ENCODE measurements at regions not wholly inside any gene's neighbourhood (a gene's known extent, or its start where the extent isn't known, plus 50 kb on each side); places are given as distances from the start of the nearest gene placed in this dataset.

GRCh38 chr2:78147466-78147865, 625.3 kb upstream of the LRRTM4 start:
- H2AFZ ChIP-seq (ENCODE audit: insufficient read depth, low read depth, low read length, poor library complexity, severe bottlenecking) = no peak overlapping the region
- H3K79me2 ChIP-seq (ENCODE audit: insufficient read depth, low read length) = no peaks in the 10 kb centered on the region
- Mint-ChIP-seq H3K4me3 (no peak overlapping the region), H3K36me3 (no peaks in the 10 kb centered on the region), H3K9me3 (peaks cover 0 to 7% (median 1%) of the 10 kb centered on the region in 7 donors), H3K27me3 (ENCODE audit: low read depth in 3 of 3) (peaks cover 0 to 2% (median 0%) of the 10 kb centered on the region in 3 donors), H3K27ac (no peak overlapping the region), H3K4me1 (no peaks in the 10 kb centered on the region)
- no peaks in the 10 kb centered on the region for H3K36me3 ChIP-seq (replicated peaks in 1 of 2; ENCODE audit: control insufficient read depth in 1 of 2, insufficient read depth in 2 of 2, low read length in 2 of 2)
- H4K20me1 ChIP-seq (ENCODE audit: insufficient read depth, low read length) = no peaks in the 10 kb centered on the region
- no peaks in the 10 kb centered on the region for H3K4me1 ChIP-seq (ENCODE audit: control insufficient read depth in 1 of 2, insufficient read depth in 2 of 2, low read length in 2 of 2)
- H3K9me3 ChIP-seq (replicated peaks in 1 of 2; ENCODE audit: control insufficient read depth in 1 of 2, insufficient read depth in 1 of 2, low read length in 2 of 2) = peaks cover 9 to 19% of the 10 kb centered on the region in 2 donors
- TF ChIP-seq, protein P1, sequence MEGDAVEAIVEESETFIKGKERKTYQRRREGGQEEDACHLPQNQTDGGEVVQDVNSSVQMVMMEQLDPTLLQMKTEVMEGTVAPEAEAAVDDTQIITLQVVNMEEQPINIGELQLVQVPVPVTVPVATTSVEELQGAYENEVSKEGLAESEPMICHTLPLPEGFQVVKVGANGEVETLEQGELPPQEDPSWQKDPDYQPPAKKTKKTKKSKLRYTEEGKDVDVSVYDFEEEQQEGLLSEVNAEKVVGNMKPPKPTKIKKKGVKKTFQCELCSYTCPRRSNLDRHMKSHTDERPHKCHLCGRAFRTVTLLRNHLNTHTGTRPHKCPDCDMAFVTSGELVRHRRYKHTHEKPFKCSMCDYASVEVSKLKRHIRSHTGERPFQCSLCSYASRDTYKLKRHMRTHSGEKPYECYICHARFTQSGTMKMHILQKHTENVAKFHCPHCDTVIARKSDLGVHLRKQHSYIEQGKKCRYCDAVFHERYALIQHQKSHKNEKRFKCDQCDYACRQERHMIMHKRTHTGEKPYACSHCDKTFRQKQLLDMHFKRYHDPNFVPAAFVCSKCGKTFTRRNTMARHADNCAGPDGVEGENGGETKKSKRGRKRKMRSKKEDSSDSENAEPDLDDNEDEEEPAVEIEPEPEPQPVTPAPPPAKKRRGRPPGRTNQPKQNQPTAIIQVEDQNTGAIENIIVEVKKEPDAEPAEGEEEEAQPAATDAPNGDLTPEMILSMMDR (IDR thresholded peaks at IDR 0.05) = no peak
- WGBS (ENCODE audit: insufficient coverage) = 83% methylated on average over 1 of the region's 2 CpGs
- no peak overlapping the region for H3K9ac ChIP-seq (ENCODE audit: insufficient read depth, low read length, poor library complexity, severe bottlenecking)
- H3K27ac ChIP-seq (ENCODE audit: low read depth in 1 of 2, low read length in 2 of 2) = no peak overlapping the region
- no peaks in the 10 kb centered on the region for H3K27me3 ChIP-seq (ENCODE audit: control insufficient read depth in 2 of 2, insufficient read depth in 2 of 2, low read length in 2 of 2)
- no peak overlapping the region for H3K4me2 ChIP-seq (replicated peaks; ENCODE audit: extremely low read depth, low read length, poor library complexity, severe bottlenecking)
- no peak for DNase-seq
- intact Hi-C loops (cut with micrococcal nuclease) = no loop called here
- no peak overlapping the region for H3K4me3 ChIP-seq (replicated peaks in 1 of 3; ENCODE audit: low read depth in 2 of 3, low read length in 3 of 3)

GRCh38 chr2:78154586-78154985, 632.4 kb upstream of the LRRTM4 start:
- H3K9ac ChIP-seq (ENCODE audit: insufficient read depth, low read length, poor library complexity, severe bottlenecking) = no peak overlapping the region
- H3K4me1 ChIP-seq (ENCODE audit: control insufficient read depth in 1 of 2, insufficient read depth in 2 of 2, low read length in 2 of 2) = no peaks in the 10 kb centered on the region
- no peaks in the 10 kb centered on the region for H3K36me3 Mint-ChIP-seq
- no peaks in the 10 kb centered on the region for H3K4me1 Mint-ChIP-seq
- WGBS (ENCODE audit: insufficient coverage) = no CpG with 5 or more reads among the region's 2 CpGs
- H3K27me3 ChIP-seq (ENCODE audit: control insufficient read depth in 2 of 2, insufficient read depth in 2 of 2, low read length in 2 of 2) = no peaks in the 10 kb centered on the region
- no peak overlapping the region for H3K27ac ChIP-seq (ENCODE audit: low read depth in 1 of 2, low read length in 2 of 2)
- no peak for DNase-seq
- no peak overlapping the region for H3K4me2 ChIP-seq (replicated peaks; ENCODE audit: extremely low read depth, low read length, poor library complexity, severe bottlenecking)
- no peaks in the 10 kb centered on the region for H3K79me2 ChIP-seq (ENCODE audit: insufficient read depth, low read length)
- TF ChIP-seq, protein P1 (IDR thresholded peaks at IDR 0.05) = no peak
- H3K9me3 ChIP-seq (replicated peaks in 1 of 2; ENCODE audit: control insufficient read depth in 1 of 2, insufficient read depth in 1 of 2, low read length in 2 of 2) = no peaks in the 10 kb centered on the region
- H4K20me1 ChIP-seq (ENCODE audit: insufficient read depth, low read length) = no peaks in the 10 kb centered on the region
- intact Hi-C loops (cut with micrococcal nuclease) = no loop called here
- H3K4me3 Mint-ChIP-seq = no peak overlapping the region
- H3K27ac Mint-ChIP-seq = no peak overlapping the region
- H3K27me3 Mint-ChIP-seq (ENCODE audit: low read depth in 3 of 3) = no peaks in the 10 kb centered on the region
- H3K4me3 ChIP-seq (replicated peaks in 1 of 3; ENCODE audit: low read depth in 2 of 3, low read length in 3 of 3) = no peak overlapping the region
- no peak overlapping the region for H2AFZ ChIP-seq (ENCODE audit: insufficient read depth, low read depth, low read length, poor library complexity, severe bottlenecking)
- peaks cover 0 to 7% (median 0%) of the 10 kb centered on the region in 7 donors for H3K9me3 Mint-ChIP-seq
- H3K36me3 ChIP-seq (replicated peaks in 1 of 2; ENCODE audit: control insufficient read depth in 1 of 2, insufficient read depth in 2 of 2, low read length in 2 of 2) = no peaks in the 10 kb centered on the region

Measured in CD14-positive monocyte (primary cell).